K562 (cell line): ENCODE measurements at regions not wholly inside any gene's neighbourhood (a gene's known extent, or its start where the extent isn't known, plus 50 kb on each side); places are given as distances from the start of the nearest gene placed in this dataset.

Experiments
- ADNP ChIP-seq: fragments of 200-800 bp; sonication (Bioruptor generic); IDR thresholded peaks from 2 replicates; pipeline ENCODE4 v1.6.1; 2016; ENCODE audit warnings: missing genetic modification characterization, missing compliant biosample characterization
- BMI1 ChIP-seq: fragments of 150-350 bp; IDR thresholded peaks from 2 replicates; pipeline ENCODE4 v1.6.1; 2014; ENCODE audit warnings: low read length
- E2F6 ChIP-seq, 2 experiments: IDR thresholded peaks; 2 replicates each; pipeline ENCODE4 v1.6.1; 2011; ENCODE audit warnings: borderline replicate concordance in 1 of 2, control low read depth in 1 of 2, low read depth in 1 of 2, low read length in 1 of 2, mild to moderate bottlenecking in 1 of 2, mixed read lengths in 1 of 2, moderate library complexity in 1 of 2; ENCODE audit not compliant: insufficient read depth in 1 of 2, insufficient read length in 1 of 2, poor library complexity in 1 of 2, severe bottlenecking in 1 of 2; ENCODE audit errors: extremely low read depth in 1 of 2
- FOXA3 ChIP-seq, 2 experiments: fragments of 450-650 bp in 1 of 2; sonication (generic) in 1 of 2; formaldehyde crosslinking; IDR thresholded peaks in 1 of 2; conservative IDR thresholded peaks in 1 of 2; 2 replicates each; pipeline versions ENCODE4 v1.4.0 to v1.8.0; 2020 to 2022; ENCODE audit warnings: mild to moderate bottlenecking in 2 of 2, missing genetic modification reagents in 1 of 2
- HDGF ChIP-seq: fragments of 450-650 bp; IDR thresholded peaks from 2 replicates; pipeline ENCODE4 v1.6.1; 2016
- HIVEP1 ChIP-seq: fragments of 250-450 bp; sonication (Bioruptor Pico); IDR thresholded peaks from 2 replicates; pipeline ENCODE4 v1.4.0; 2020; ENCODE audit warnings: mild to moderate bottlenecking
- IRF2 ChIP-seq: sonication (generic); formaldehyde crosslinking; IDR thresholded peaks from 2 replicates; pipeline ENCODE4 v1.8.1; 2022; ENCODE audit warnings: mild to moderate bottlenecking, missing genetic modification reagents
- MEF2D ChIP-seq: conservative IDR thresholded peaks from 2 replicates; pipeline ENCODE4 v1.6.1; 2016; ENCODE audit warnings: low read depth, missing genetic modification characterization, missing compliant biosample characterization
- POLR2AphosphoS5 ChIP-seq: IDR thresholded peaks from 2 replicates; pipeline ENCODE4 v1.6.1; 2011; ENCODE audit warnings: mild to moderate bottlenecking, low read depth, low read length, moderate library complexity; ENCODE audit not compliant: control insufficient read depth, insufficient read depth
- POLR2H ChIP-seq: IDR thresholded peaks from 2 replicates; pipeline ENCODE4 v1.6.1; 2016; ENCODE audit warnings: missing genetic modification characterization, low read depth, mild to moderate bottlenecking, control low read depth, missing compliant biosample characterization, moderate library complexity
- RBBP5 ChIP-seq: fragments of 200-600 bp; sonication (generic); IDR thresholded peaks from 2 replicates; pipeline ENCODE4 v1.6.1; 2012; ENCODE audit warnings: borderline replicate concordance, mild to moderate bottlenecking, low read length, control low read depth, inconsistent platforms; ENCODE audit not compliant: insufficient read depth, poor library complexity, severe bottlenecking
- SIN3B ChIP-seq: fragments of 450-650 bp; IDR thresholded peaks from 2 replicates; pipeline ENCODE4 v1.6.1; 2017; ENCODE audit warnings: low read depth, mild to moderate bottlenecking, moderate library complexity
- TAF1 ChIP-seq: IDR thresholded peaks from 2 replicates; pipeline ENCODE4 v1.6.1; 2011; ENCODE audit warnings: mild to moderate bottlenecking, low read length, moderate library complexity; ENCODE audit not compliant: insufficient read depth, control insufficient read depth, severe bottlenecking; ENCODE audit errors: extremely low read depth
- TSC22D4 ChIP-seq: fragments of 450-650 bp; IDR thresholded peaks from 2 replicates; pipeline ENCODE4 v1.6.1; 2016; ENCODE audit warnings: missing genetic modification characterization, missing biosample characterization, control low read depth
- ZNF121 ChIP-seq: sonication (generic); formaldehyde crosslinking; conservative IDR thresholded peaks from 2 replicates; pipeline ENCODE4 v1.8.0; 2022; ENCODE audit warnings: missing genetic modification reagents
- ZNF785 ChIP-seq: fragments of 250-450 bp; sonication (Bioruptor Pico); IDR thresholded peaks from 2 replicates; pipeline ENCODE4 v1.4.0; 2020; ENCODE audit warnings: mild to moderate bottlenecking
- TF ChIP-seq, protein P1 (sequence below): fragments of 450-650 bp; IDR thresholded peaks from 2 replicates; pipeline ENCODE4 v1.6.1; 2016; ENCODE audit warnings: antibody characterized with exemption
- TF ChIP-seq, protein P2 (sequence below): sonication (generic); formaldehyde crosslinking; IDR thresholded peaks from 2 replicates; pipeline ENCODE4 v1.4.0; 2020; ENCODE audit warnings: mild to moderate bottlenecking, missing genetic modification reagents
- TF ChIP-seq, protein P3 (sequence below), 2 experiments: fragments of 200-800 bp in 1 of 2; sonication (Bioruptor generic) in 1 of 2; sonication (generic) in 1 of 2; formaldehyde crosslinking in 1 of 2; IDR thresholded peaks in 1 of 2; conservative IDR thresholded peaks in 1 of 2; 2 replicates each; pipeline versions ENCODE4 v1.5.0 to v1.6.1; 2016 to 2020; ENCODE audit warnings: missing compliant biosample characterization in 1 of 2, missing genetic modification characterization in 1 of 2, missing genetic modification reagents in 1 of 2
- TF ChIP-seq, protein P4 (sequence below): IDR thresholded peaks from 2 replicates; pipeline ENCODE4 v1.6.1; 2014; ENCODE audit warnings: antibody characterized with exemption

GRCh38 chr18:1050012-1050657, 145.5 kb downstream of the ADCYAP1 start (continued):
- no peak for TF ChIP-seq POLR2H (tag)
- no peak for TF ChIP-seq MEF2D (tag)
- no peak for TF ChIP-seq ZNF121 (CRISPR knock-in tag)
- TF ChIP-seq, protein P1, sequence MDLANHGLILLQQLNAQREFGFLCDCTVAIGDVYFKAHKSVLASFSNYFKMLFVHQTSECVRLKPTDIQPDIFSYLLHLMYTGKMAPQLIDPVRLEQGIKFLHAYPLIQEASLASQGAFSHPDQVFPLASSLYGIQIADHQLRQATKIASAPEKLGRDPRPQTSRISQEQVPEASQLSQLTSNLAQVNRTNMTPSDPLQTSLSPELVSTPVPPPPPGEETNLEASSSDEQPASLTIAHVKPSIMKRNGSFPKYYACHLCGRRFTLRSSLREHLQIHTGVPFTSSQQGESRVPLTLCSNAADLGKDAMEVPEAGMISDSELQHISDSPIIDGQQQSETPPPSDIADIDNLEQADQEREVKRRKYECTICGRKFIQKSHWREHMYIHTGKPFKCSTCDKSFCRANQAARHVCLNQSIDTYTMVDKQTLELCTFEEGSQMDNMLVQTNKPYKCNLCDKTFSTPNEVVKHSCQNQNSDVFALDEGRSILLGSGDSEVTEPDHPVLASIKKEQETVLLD: no peak
- no peak for TF ChIP-seq FOXA3 (CRISPR knock-in tag; conservative IDR thresholded peaks at IDR 0.05 in 1 of 2, IDR thresholded peaks at IDR 0.05 in 1 of 2)
- TF ChIP-seq ZNF785 (CRISPR knock-in tag): no peak
- TF ChIP-seq, protein P2, sequence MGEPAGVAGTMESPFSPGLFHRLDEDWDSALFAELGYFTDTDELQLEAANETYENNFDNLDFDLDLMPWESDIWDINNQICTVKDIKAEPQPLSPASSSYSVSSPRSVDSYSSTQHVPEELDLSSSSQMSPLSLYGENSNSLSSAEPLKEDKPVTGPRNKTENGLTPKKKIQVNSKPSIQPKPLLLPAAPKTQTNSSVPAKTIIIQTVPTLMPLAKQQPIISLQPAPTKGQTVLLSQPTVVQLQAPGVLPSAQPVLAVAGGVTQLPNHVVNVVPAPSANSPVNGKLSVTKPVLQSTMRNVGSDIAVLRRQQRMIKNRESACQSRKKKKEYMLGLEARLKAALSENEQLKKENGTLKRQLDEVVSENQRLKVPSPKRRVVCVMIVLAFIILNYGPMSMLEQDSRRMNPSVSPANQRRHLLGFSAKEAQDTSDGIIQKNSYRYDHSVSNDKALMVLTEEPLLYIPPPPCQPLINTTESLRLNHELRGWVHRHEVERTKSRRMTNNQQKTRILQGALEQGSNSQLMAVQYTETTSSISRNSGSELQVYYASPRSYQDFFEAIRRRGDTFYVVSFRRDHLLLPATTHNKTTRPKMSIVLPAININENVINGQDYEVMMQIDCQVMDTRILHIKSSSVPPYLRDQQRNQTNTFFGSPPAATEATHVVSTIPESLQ (CRISPR knock-in tag): no peak
- no peak for TF ChIP-seq RBBP5
- no peak for TF ChIP-seq BMI1
- TF ChIP-seq TSC22D4 (tag): no peak
- TF ChIP-seq ADNP (tag): no peak
- TF ChIP-seq, protein P3, sequence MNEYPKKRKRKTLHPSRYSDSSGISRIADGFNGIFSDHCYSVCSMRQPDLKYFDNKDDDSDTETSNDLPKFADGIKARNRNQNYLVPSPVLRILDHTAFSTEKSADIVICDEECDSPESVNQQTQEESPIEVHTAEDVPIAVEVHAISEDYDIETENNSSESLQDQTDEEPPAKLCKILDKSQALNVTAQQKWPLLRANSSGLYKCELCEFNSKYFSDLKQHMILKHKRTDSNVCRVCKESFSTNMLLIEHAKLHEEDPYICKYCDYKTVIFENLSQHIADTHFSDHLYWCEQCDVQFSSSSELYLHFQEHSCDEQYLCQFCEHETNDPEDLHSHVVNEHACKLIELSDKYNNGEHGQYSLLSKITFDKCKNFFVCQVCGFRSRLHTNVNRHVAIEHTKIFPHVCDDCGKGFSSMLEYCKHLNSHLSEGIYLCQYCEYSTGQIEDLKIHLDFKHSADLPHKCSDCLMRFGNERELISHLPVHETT (CRISPR knock-in tag; conservative IDR thresholded peaks at IDR 0.05 in 1 of 2, IDR thresholded peaks at IDR 0.05 in 1 of 2): no peak
- TF ChIP-seq, protein P4, sequence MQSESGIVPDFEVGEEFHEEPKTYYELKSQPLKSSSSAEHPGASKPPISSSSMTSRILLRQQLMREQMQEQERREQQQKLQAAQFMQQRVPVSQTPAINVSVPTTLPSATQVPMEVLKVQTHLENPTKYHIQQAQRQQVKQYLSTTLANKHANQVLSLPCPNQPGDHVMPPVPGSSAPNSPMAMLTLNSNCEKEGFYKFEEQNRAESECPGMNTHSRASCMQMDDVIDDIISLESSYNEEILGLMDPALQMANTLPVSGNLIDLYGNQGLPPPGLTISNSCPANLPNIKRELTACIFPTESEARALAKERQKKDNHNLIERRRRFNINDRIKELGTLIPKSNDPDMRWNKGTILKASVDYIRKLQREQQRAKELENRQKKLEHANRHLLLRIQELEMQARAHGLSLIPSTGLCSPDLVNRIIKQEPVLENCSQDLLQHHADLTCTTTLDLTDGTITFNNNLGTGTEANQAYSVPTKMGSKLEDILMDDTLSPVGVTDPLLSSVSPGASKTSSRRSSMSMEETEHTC: no peak
- no peak for TF ChIP-seq HDGF
- no peak for TF ChIP-seq HIVEP1
- no peak for TF ChIP-seq TAF1
- TF ChIP-seq POLR2AphosphoS5: no peak
- no peak for TF ChIP-seq IRF2 (CRISPR knock-in tag)
- no peak for TF ChIP-seq E2F6 (IDR thresholded peaks at IDR 0.05; ENCODE audit: borderline replicate concordance in 1 of 2, extremely low read depth in 1 of 2, insufficient read depth in 1 of 2, insufficient read length in 1 of 2, low read depth in 1 of 2, low read length in 1 of 2, poor library complexity in 1 of 2, severe bottlenecking in 1 of 2)
- no peak for TF ChIP-seq SIN3B
